GM21529 (cell line): ENCODE measurements at regions not wholly inside any gene's neighbourhood (a gene's known extent, or its start where the extent isn't known, plus 50 kb on each side); places are given as distances from the start of the nearest gene placed in this dataset.

Source experiments
- ATAC-seq: cut with Tn5 transposase; IDR thresholded peaks from one replicate; pipeline ENCODE4 v1.9.1; 2021; ENCODE audit not compliant: unreplicated experiment

GRCh38 chr5:89377767-89378455 is 494.9 kb upstream of the MEF2C start:
- ATAC-seq = no peak

- no peak for ATAC-seq
Observed at GRCh38 chr5:89374818-89375521, 492.0 kb upstream of the MEF2C start.

- no peak for ATAC-seq
Observed at GRCh38 chr5:89374144-89374784, 491.3 kb upstream of the MEF2C start.

GRCh38 chr5:89372176-89372575 is 489.2 kb upstream of the MEF2C start:
- ATAC-seq = no peak

GRCh38 chr5:89371646-89372045 is 488.7 kb upstream of the MEF2C start:
- ATAC-seq = no peak

GRCh38 chr5:89359046-89359445 is 476.1 kb upstream of the MEF2C start:
- ATAC-seq = no peak

GRCh38 chr5:89353837-89354551 is 471.0 kb upstream of the MEF2C start:
- peak; percentile 57 for ATAC-seq

GRCh38 chr5:89351975-89352374 is 469.0 kb upstream of the MEF2C start:
- ATAC-seq = no peak

- ATAC-seq = no peak
Observed at GRCh38 chr5:89351222-89351621, 468.2 kb upstream of the MEF2C start.

GRCh38 chr5:89350684-89351083 is 467.7 kb upstream of the MEF2C start:
- no peak for ATAC-seq

- no peak for ATAC-seq
Observed at GRCh38 chr5:89349246-89349980, 466.4 kb upstream of the MEF2C start.

GRCh38 chr5:89346573-89346972 is 463.6 kb upstream of the MEF2C start:
- no peak for ATAC-seq

- peak; percentile 88 for ATAC-seq
Observed at GRCh38 chr5:89343666-89344065, 460.7 kb upstream of the MEF2C start.

GRCh38 chr5:89342106-89342876 is 459.3 kb upstream of the MEF2C start:
- peak; percentile 36 for ATAC-seq

GRCh38 chr5:89338935-89339334 is 456.0 kb upstream of the MEF2C start:
- no peak for ATAC-seq

- no peak for ATAC-seq
Observed at GRCh38 chr5:89336111-89336510, 453.1 kb upstream of the MEF2C start.

GRCh38 chr5:89330140-89330539 is 447.2 kb upstream of the MEF2C start:
- ATAC-seq = no peak

- no peak for ATAC-seq
Observed at GRCh38 chr5:89327608-89328007, 444.6 kb upstream of the MEF2C start.

- no peak for ATAC-seq
Observed at GRCh38 chr5:89324990-89325389, 442.0 kb upstream of the MEF2C start.
